CD14-positive monocyte (primary cell): ENCODE measurements at regions not wholly inside any gene's neighbourhood (a gene's known extent, or its start where the extent isn't known, plus 50 kb on each side); places are given as distances from the start of the nearest gene placed in this dataset.

Experiments
- DNase-seq, 3 donors: peaks; one replicate each; pipeline ENCODE4 v3.0.0-alpha.2; 2011 to 2022
- H2AFZ ChIP-seq: 2 replicates; pipeline ENCODE4 v1.6.0; 2012; ENCODE audit warnings: mild to moderate bottlenecking, low read depth, low read length, inconsistent platforms; ENCODE audit not compliant: insufficient read depth, poor library complexity, severe bottlenecking
- H3K27ac ChIP-seq, 2 donors: 1 replicate in 1 of 2; 2 replicates in 1 of 2; pipeline ENCODE4 v1.5.1; 2012 to 2013; ENCODE audit warnings: low read length in 2 of 2, control low read depth in 1 of 2, inconsistent platforms in 1 of 2, low read depth in 1 of 2, mild to moderate bottlenecking in 1 of 2
- H3K27me3 ChIP-seq, 2 donors: one replicate each; pipeline versions ENCODE4 v1.6.0 to v1.6.1; 2011 to 2013; ENCODE audit warnings: low read length in 2 of 2; ENCODE audit not compliant: control insufficient read depth in 2 of 2, insufficient read depth in 2 of 2
- H3K36me3 ChIP-seq, 2 donors: replicated peaks in 1 of 2; 1 replicate in 1 of 2; 2 replicates in 1 of 2; pipeline versions ENCODE4 v1.5.1 to v1.6.1; 2012 to 2013; ENCODE audit warnings: low read length in 2 of 2, control low read depth in 1 of 2, inconsistent platforms in 1 of 2, mild to moderate bottlenecking in 1 of 2; ENCODE audit not compliant: insufficient read depth in 2 of 2, control insufficient read depth in 1 of 2
- H3K4me1 ChIP-seq, 2 donors: 1 replicate in 1 of 2; 2 replicates in 1 of 2; pipeline versions ENCODE4 v1.5.1 to v1.6.1; 2012 to 2013; ENCODE audit warnings: low read length in 2 of 2, control low read depth in 1 of 2, inconsistent platforms in 1 of 2, mild to moderate bottlenecking in 1 of 2, moderate library complexity in 1 of 2; ENCODE audit not compliant: insufficient read depth in 2 of 2, control insufficient read depth in 1 of 2
- H3K4me2 ChIP-seq: replicated peaks from 2 replicates; pipeline ENCODE3; 2012; ENCODE audit warnings: low read length, moderate library complexity, mild to moderate bottlenecking; ENCODE audit not compliant: poor library complexity, severe bottlenecking; ENCODE audit errors: extremely low read depth
- H3K4me3 ChIP-seq, 3 experiments: fragments of 200-600 bp in 1 of 3; sonication (generic) in 1 of 3; replicated peaks in 1 of 3; 1 replicate in 2 of 3; 2 replicates in 1 of 3; pipeline ENCODE4 v1.5.1; 2011 to 2013; ENCODE audit warnings: low read length in 3 of 3, mild to moderate bottlenecking in 3 of 3, control low read depth in 2 of 3, low read depth in 2 of 3, inconsistent platforms in 1 of 3, moderate library complexity in 1 of 3
- H3K79me2 ChIP-seq: 2 replicates; pipeline ENCODE4 v1.6.0; 2012; ENCODE audit warnings: mild to moderate bottlenecking, control low read depth, inconsistent platforms, low read length, moderate library complexity; ENCODE audit not compliant: insufficient read depth
- H3K9ac ChIP-seq: 2 replicates; pipeline ENCODE4 v1.6.0; 2017; ENCODE audit warnings: low read length, mild to moderate bottlenecking; ENCODE audit not compliant: insufficient read depth, poor library complexity, severe bottlenecking
- H3K9me3 ChIP-seq, 2 donors: replicated peaks in 1 of 2; 1 replicate in 1 of 2; 2 replicates in 1 of 2; pipeline versions ENCODE4 v1.5.1 to v1.6.1; 2012 to 2013; ENCODE audit warnings: low read length in 2 of 2, control low read depth in 1 of 2; ENCODE audit not compliant: control insufficient read depth in 1 of 2, insufficient read depth in 1 of 2
- H4K20me1 ChIP-seq: 2 replicates; pipeline ENCODE4 v1.6.0; 2012; ENCODE audit warnings: mild to moderate bottlenecking, low read length, control low read depth, moderate library complexity; ENCODE audit not compliant: insufficient read depth
- H3K27ac Mint-ChIP-seq, 7 donors: one replicate each; pipeline ENCODE4 v1.8.0; 2020; ENCODE audit warnings: mild to moderate bottlenecking in 7 of 7, mixed read lengths in 7 of 7, moderate library complexity in 6 of 7, inconsistent platforms in 2 of 7
- H3K27me3 Mint-ChIP-seq, 3 donors: one replicate each; pipeline ENCODE4 v1.8.0; 2021 to 2022; ENCODE audit warnings: low read depth in 3 of 3, mild to moderate bottlenecking in 3 of 3, mixed read lengths in 3 of 3, moderate library complexity in 3 of 3, inconsistent platforms in 1 of 3
- H3K36me3 Mint-ChIP-seq, 2 donors: one replicate each; pipeline ENCODE4 v1.8.0; 2020; ENCODE audit warnings: mixed read lengths in 2 of 2, inconsistent platforms in 1 of 2, mild to moderate bottlenecking in 1 of 2
- H3K4me1 Mint-ChIP-seq: one replicate; pipeline ENCODE4 v1.8.0; 2020; ENCODE audit warnings: mild to moderate bottlenecking, mixed read lengths
- H3K4me3 Mint-ChIP-seq, 2 donors: one replicate each; pipeline ENCODE4 v1.8.0; 2020; ENCODE audit warnings: mild to moderate bottlenecking in 2 of 2, mixed read lengths in 2 of 2, moderate library complexity in 1 of 2
- H3K9me3 Mint-ChIP-seq, 7 donors: one replicate each; pipeline ENCODE4 v1.8.0; 2020 to 2022; ENCODE audit warnings: mixed read lengths in 7 of 7, mild to moderate bottlenecking in 6 of 7, moderate library complexity in 6 of 7, inconsistent platforms in 2 of 7
- CTCF ChIP-seq: fragments of 200-600 bp; IDR thresholded peaks from one replicate; pipeline ENCODE4 v1.8.0; 2022; ENCODE audit warnings: antibody characterized with exemption, mild to moderate bottlenecking
- WGBS: methylation state at CpG from one replicate; pipeline ENCODE4 v1.1.5; 2013; ENCODE audit warnings: missing lambda C conversion rate; ENCODE audit not compliant: insufficient coverage; 5-methylcytosine and 5-hydroxymethylcytosine counted together
- intact Hi-C, 2 donors: fragments of 100-400 bp; cut with micrococcal nuclease; formaldehyde crosslinking; loops; one replicate each; pipeline versions ENCODE4 v1.15.0 to v1.15.1; 2023

- no peaks in the 10 kb centered on the region for H3K27me3 ChIP-seq
- WGBS = no CpG with 5 or more reads among the region's 1 CpG
- no peaks in the 10 kb centered on the region for H3K36me3 ChIP-seq
- Mint-ChIP-seq H3K36me3 (no peaks in the 10 kb centered on the region), H3K27me3 (peaks cover 0 to 4% (median 0%) of the 10 kb centered on the region in 3 donors), H3K9me3 (peaks cover 0 to 5% (median 2%) of the 10 kb centered on the region in 7 donors), H3K27ac (no peak overlapping the region), H3K4me1 (no peaks in the 10 kb centered on the region), H3K4me3 (no peak overlapping the region)
- no peaks in the 10 kb centered on the region for H3K4me1 ChIP-seq
- TF ChIP-seq CTCF = no peak
- H3K9ac ChIP-seq = no peak overlapping the region
- no peaks in the 10 kb centered on the region for H3K79me2 ChIP-seq
- no peak overlapping the region for H2AFZ ChIP-seq
- H3K4me3 ChIP-seq = no peak overlapping the region
- intact Hi-C loops = no loop called here
- no peaks in the 10 kb centered on the region for H4K20me1 ChIP-seq
- no peak overlapping the region for H3K4me2 ChIP-seq
- DNase-seq = no peak
- no peak overlapping the region for H3K27ac ChIP-seq
- no peaks in the 10 kb centered on the region for H3K9me3 ChIP-seq
These were observed 501.0 kb upstream of the EDIL3 start for GRCh38 chr5:84885485-84886258.

- H3K36me3 ChIP-seq = no peaks in the 10 kb centered on the region
- Mint-ChIP-seq H3K4me3 (no peak overlapping the region), H3K27me3 (peaks cover 0 to 1% (median 0%) of the 10 kb centered on the region in 3 donors), H3K36me3 (no peaks in the 10 kb centered on the region), H3K9me3 (peaks cover 0 to 10% (median 4%) of the 10 kb centered on the region in 7 donors), H3K4me1 (no peaks in the 10 kb centered on the region), H3K27ac (no peak overlapping the region)
- H3K4me2 ChIP-seq = no peak overlapping the region
- no peak overlapping the region for H2AFZ ChIP-seq
- H3K79me2 ChIP-seq = no peaks in the 10 kb centered on the region
- WGBS = 80% methylated on average over 4 of the region's 4 CpGs
- H3K27me3 ChIP-seq = no peaks in the 10 kb centered on the region
- no peak overlapping the region for H3K9ac ChIP-seq
- H3K4me1 ChIP-seq = no peaks in the 10 kb centered on the region
- no peak for TF ChIP-seq CTCF
- no peaks in the 10 kb centered on the region for H4K20me1 ChIP-seq
- H3K4me3 ChIP-seq = no peak overlapping the region
- DNase-seq = no peak
- H3K27ac ChIP-seq = no peak overlapping the region
- intact Hi-C loops = no loop called here
- peaks cover 0 to 4% of the 10 kb centered on the region in 2 donors for H3K9me3 ChIP-seq
These were observed 497.1 kb upstream of the EDIL3 start for GRCh38 chr5:84881737-84882136.
